Bronchial epithelial cell (primary cell): ENCODE measurements at regions not wholly inside any gene's neighbourhood (a gene's known extent, or its start where the extent isn't known, plus 50 kb on each side); places are given as distances from the start of the nearest gene placed in this dataset.
"Not testable (repeated sequence)": the region's sequence is repeated elsewhere in the genome, so short reads cannot be mapped to it uniquely, and the experiment has no call there.

Experiments used
- DNase-seq: peaks from one replicate; pipeline ENCODE4 v3.0.0-alpha.2; 2010; ENCODE audit warnings: low read depth
- FAIRE-seq: peaks from 2 replicates; lab custom pipeline; 2011; peaks lifted over from hg19 to GRCh38; lab: Jason Lieb, UNC
- H3K27me3 ChIP-seq: 2 replicates; pipeline ENCODE4 v1.5.1; 2011; ENCODE audit warnings: low read length; ENCODE audit not compliant: control insufficient read depth, insufficient read depth
- H3K36me3 ChIP-seq: 2 replicates; pipeline ENCODE4 v1.5.1; 2011; ENCODE audit warnings: low read length; ENCODE audit not compliant: control insufficient read depth, insufficient read depth
- H3K4me3 ChIP-seq: 2 replicates; pipeline ENCODE4 v1.5.1; 2011; ENCODE audit warnings: mild to moderate bottlenecking, low read depth, low read length, control low read depth
- CTCF ChIP-seq: IDR thresholded peaks from 2 replicates; pipeline ENCODE4 v1.5.1; 2011; ENCODE audit warnings: mild to moderate bottlenecking, moderate library complexity, low read length, control low read depth, inconsistent platforms; ENCODE audit not compliant: insufficient read depth, severe bottlenecking

DNA sequence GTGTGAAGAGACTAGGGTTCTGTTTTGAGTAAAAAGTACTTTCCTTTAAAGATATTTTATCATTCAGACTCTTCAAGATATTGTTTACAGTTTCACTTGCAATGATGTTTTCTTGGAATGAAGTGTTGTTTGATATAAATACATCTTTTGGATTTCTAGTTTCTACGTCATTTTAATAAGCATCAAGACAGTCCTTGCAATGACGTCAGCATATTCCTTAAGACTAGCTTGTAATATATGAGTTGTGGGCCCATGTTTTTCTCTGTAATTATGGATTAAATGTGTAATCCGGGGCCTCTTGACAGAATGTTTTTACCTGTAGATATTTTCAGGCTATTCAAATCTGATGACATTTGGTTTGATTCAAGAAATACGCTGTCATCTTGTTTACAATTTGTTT is 66.1 kb downstream of the RBMX2 start:
- Histone ChIP-seq H3K27me3 (no peaks in the 10 kb centered on the region), H3K4me3 (no peak overlapping the region), H3K36me3 (no peaks in the 10 kb centered on the region)
- no peak for FAIRE-seq
- DNase-seq, result no peak
- no peak for TF ChIP-seq CTCF

GRCh38 chrX:130468395-130468923 is 66.7 kb downstream of the RBMX2 start:
- FAIRE-seq (no peak), DNase-seq (no peak)
- H3K27me3 ChIP-seq, result no peaks in the 10 kb centered on the region
- no peak overlapping the region for H3K4me3 ChIP-seq
- no peak for TF ChIP-seq CTCF
- H3K36me3 ChIP-seq, result no peaks in the 10 kb centered on the region

DNA sequence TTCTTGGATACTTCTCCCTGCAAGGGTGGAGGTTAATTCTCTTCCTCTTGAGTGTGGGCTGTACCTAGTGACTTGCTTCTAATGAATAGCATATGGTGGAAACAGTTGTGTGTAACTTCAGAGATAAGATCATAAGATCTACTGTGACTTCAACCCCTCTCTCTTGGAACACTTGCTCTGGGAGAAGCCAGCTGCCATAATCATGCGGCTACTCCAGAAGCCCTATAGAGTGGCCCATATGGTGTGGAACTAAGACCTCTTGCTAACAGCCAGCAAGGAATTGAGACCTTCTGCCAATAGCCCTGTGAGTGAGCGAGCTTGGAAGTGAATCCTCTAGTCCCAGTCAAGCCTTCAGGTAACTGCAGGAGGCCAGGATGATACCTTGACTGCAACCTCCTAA is 81.1 kb downstream of the RBMX2 start:
- Histone ChIP-seq H3K36me3 (no peaks in the 10 kb centered on the region), H3K27me3 (no peaks in the 10 kb centered on the region), H3K4me3 (no peak overlapping the region)
- FAIRE-seq, result no peak
- no peak for TF ChIP-seq CTCF
- no peak for DNase-seq

DNA sequence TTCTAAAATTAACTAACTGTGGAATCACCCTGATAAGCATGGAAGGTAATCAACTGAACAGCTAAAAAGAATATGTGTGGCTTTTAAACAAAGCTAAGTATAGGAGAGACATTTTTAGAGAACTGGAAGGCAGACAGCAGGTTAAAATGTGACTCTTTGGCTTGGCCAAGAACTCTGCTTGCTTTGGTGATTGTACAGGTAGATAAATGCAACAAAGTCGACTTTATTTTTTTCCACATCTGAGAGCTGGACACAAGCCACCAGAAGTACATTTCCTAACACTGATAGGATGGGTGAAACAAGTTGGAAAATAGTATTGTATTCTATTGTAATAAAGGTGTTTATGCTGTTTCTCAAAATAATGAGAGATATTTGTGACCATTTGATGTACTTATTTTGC is 84.1 kb downstream of the RBMX2 start:
- no peak overlapping the region for H3K4me3 ChIP-seq
- H3K27me3 ChIP-seq, result no peaks in the 10 kb centered on the region
- no peak for DNase-seq
- FAIRE-seq, result no peak
- no peak for TF ChIP-seq CTCF
- no peaks in the 10 kb centered on the region for H3K36me3 ChIP-seq

GRCh38 chrX:130495502-130495901 is 93.7 kb downstream of the RBMX2 start:
- not testable (repeated sequence) for DNase-seq, H3K36me3 ChIP-seq, H3K27me3 ChIP-seq, H3K4me3 ChIP-seq
- FAIRE-seq, result peak; percentile 68

DNA sequence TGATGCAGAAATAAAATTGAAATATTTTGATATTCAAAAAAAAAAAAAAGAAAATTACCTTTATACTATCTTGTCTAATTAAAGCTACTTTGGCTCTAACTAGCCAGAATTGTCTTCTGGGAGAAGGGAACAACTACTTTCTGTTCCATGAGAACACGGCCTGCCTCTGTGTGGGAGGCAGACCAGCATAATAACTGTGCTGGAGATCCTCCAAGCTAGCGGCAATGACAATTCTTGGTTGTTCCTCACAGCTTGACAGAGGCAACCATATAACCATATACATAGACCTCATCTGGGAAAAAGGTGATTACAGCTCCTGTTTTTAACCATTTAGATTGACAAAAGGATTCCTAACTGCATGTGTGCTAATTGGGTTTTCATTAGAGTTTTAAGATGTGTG is 95.7 kb downstream of the RBMX2 start:
- DNase-seq (no peak), FAIRE-seq (no peak)
- Histone ChIP-seq H3K4me3 (no peak overlapping the region), H3K27me3 (no peaks in the 10 kb centered on the region), H3K36me3 (no peaks in the 10 kb centered on the region)
- no peak for TF ChIP-seq CTCF
